ENCODE measurements at regions not wholly inside any gene's neighbourhood (a gene's known extent, or its start where the extent isn't known, plus 50 kb on each side); places are given as distances from the start of the nearest gene placed in this dataset.

DNA sequence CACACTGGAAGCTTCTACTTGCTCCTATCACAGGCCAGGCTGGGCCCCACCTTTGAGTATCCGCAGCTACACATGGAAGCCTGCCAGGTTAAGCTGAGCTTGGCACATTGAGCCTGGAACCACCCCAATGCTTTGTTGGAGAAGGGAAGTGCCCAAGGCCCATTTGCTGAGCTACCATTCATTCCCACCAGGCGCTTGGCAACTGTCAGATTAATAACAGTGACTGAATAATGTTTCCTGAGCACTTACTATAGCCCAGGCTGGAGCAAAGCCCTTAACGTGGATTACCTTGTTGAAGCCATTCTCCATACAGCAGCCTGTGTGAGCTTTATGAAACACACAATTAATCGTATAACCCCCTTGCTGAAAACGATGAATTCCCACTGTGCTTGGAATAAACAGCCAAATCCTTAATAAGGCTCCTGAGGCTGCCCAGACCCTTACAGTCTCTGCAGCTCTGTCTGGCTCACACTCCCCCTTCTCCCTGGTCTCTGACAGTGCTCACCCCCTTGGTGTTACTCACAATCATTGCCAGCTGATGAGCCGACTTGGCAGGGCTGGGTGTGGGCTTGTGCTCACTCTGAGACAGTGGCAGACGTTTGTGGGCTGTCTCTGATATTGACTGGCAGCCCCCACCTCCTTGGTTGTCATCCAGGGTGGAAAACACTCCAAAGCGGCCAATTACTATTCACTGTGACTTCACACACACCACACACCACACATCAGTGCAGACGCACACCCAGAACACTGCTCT, 357.1 kb downstream of the MAFB start:
- DNase-seq (ENCODE audit: low read depth in 1 of 2, low spot score in 2 of 2): no peak

DNA sequence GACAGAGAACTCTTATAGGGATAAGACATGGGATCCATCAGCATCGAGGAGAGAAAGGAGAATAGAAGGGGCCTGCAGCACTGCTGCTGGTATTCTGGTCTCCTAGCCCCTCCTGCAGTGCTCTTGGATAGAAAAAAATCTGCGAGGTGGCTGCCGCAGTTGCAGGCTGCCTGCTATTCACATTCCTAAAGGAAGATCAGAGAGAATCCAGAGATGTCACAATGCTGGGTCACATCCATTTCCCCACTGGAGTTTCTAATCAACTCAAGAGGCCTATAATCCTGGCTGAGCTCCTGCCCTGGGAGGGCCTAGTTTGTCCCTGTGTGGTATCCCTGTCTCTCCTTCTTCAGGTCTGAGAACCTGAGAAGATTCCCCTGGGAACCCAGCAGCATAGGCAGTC, 357.8 kb downstream of the MAFB start:
- Histone ChIP-seq H3K27ac (no peak overlapping the region), H3K4me3 (no peak overlapping the region), H3K4me1 (replicated peaks) (no peaks in the 10 kb centered on the region), H3K27me3 (replicated peaks) (no peaks in the 10 kb centered on the region), H3K9me3 (replicated peaks) (no peaks in the 10 kb centered on the region), H3K36me3 (no peaks in the 10 kb centered on the region)
- no peak for DNase-seq (ENCODE audit: low read depth in 1 of 2, low spot score in 2 of 2)

More for the DNA sequence above, 357.1 kb downstream of the MAFB start:
- Histone ChIP-seq H3K4me3 (no peak overlapping the region), H3K36me3 (no peaks in the 10 kb centered on the region), H3K9me3 (replicated peaks) (no peaks in the 10 kb centered on the region), H3K27me3 (replicated peaks) (no peaks in the 10 kb centered on the region), H3K4me1 (replicated peaks) (no peaks in the 10 kb centered on the region), H3K27ac (no peak overlapping the region)

DNA sequence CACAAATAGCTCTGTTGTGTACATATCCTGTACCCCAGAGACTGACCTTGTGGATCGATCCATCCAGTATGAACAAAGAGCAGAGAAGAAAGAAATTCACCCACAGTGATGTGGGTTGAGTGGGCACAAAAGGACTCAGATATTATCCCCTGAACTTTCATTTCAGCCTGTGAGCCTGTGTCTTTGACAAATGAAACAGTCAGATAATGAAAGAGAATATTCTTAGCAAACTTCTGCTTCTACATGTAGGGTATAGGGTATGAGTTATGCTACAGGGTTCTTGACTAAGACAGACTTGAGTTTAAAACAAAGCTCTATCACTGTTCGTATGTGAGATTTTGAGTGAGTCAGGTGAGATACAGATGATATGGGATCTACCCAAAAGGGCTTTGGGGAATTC, 359.7 kb downstream of the MAFB start:
- H3K9me3 ChIP-seq (replicated peaks): no peaks in the 10 kb centered on the region
- H3K27me3 ChIP-seq (replicated peaks): no peaks in the 10 kb centered on the region
- no peaks in the 10 kb centered on the region for H3K36me3 ChIP-seq
- H3K27ac ChIP-seq: no peak overlapping the region
- no peak for DNase-seq (ENCODE audit: low read depth in 1 of 2, low spot score in 2 of 2)
- H3K4me1 ChIP-seq (replicated peaks): no peaks in the 10 kb centered on the region
- no peak overlapping the region for H3K4me3 ChIP-seq

DNA sequence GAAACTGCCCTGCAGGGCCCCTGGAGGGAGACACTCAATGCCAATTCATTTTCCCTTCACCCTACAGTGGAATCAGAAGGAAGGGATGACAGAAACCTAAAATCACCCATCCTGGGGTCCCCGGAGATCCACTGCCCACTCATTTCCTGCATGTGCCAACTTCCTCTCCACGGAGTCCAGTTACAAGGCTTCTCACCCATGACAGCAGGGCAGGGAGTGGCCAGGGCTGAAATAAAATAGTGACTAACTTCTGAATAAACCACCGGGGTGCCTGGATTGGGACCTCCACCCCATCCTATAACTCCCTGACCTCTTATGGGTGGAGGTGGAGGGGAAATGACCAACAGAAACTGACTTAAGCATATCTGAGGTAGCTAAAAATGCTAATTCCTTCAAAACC, 362.3 kb downstream of the MAFB start:
- no peaks in the 10 kb centered on the region for H3K27me3 ChIP-seq (replicated peaks)
- no peak overlapping the region for H3K4me3 ChIP-seq
- no peaks in the 10 kb centered on the region for H3K36me3 ChIP-seq
- H3K27ac ChIP-seq: no peak overlapping the region
- no peak for DNase-seq (ENCODE audit: low read depth in 1 of 2, low spot score in 2 of 2)
- H3K9me3 ChIP-seq (replicated peaks): no peaks in the 10 kb centered on the region
- no peaks in the 10 kb centered on the region for H3K4me1 ChIP-seq (replicated peaks)

DNA sequence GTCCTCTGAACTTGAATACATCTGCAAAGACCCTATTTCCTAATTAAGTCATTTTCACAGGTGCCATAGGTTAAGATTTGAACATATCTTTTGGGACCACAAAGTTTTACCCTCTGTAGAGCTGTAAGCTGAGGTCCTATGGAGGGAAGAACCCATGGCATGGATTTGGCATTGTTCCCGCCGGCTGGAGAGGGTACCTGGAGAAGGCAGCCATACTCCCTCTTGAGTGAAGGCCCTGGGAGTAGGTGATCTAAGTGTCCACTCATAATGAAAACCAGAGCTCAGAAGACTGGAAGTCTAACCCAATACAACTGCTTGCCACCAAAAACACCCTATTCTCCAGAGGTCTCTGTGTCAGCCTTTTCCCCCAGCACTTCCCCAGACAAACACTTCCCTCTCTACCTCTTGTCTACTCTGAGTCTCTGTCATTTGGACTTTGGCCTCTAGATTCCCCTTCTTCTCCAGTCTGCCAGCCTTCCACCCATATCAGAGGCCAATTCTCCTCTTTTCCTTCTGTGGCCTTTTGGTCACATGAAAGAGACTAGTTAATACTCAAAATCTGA, 363.9 kb downstream of the MAFB start:
- Histone ChIP-seq H3K9me3 (replicated peaks) (no peaks in the 10 kb centered on the region), H3K4me1 (replicated peaks) (no peaks in the 10 kb centered on the region), H3K27me3 (replicated peaks) (no peaks in the 10 kb centered on the region), H3K27ac (no peak overlapping the region), H3K4me3 (no peak overlapping the region), H3K36me3 (no peaks in the 10 kb centered on the region)
- no peak for DNase-seq (ENCODE audit: low read depth in 1 of 2, low spot score in 2 of 2)

DNA sequence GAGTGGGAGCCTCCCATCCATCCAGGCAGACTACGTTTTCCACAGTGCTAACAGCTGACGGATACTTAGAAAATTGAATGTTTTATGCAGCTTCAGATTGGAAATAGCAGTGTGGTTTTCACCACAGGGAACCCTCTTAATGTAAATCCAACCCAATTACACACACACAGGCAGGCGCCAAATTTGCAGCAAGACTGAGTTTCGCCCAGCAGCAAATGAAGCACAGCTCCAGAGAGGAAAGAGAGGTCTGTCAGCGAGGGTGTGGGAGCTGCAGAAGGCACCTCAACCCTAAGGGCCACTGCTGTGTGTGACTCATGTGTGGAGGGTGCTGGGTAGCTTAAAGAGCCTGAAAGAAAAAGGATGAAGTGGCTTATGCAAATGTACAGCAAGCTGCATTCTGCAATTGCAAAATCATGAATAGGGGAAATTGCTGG, 365.7 kb downstream of the MAFB start:
- Histone ChIP-seq H3K4me3 (no peak overlapping the region), H3K27ac (no peak overlapping the region), H3K27me3 (replicated peaks) (no peaks in the 10 kb centered on the region), H3K9me3 (replicated peaks) (no peaks in the 10 kb centered on the region), H3K4me1 (replicated peaks) (no peaks in the 10 kb centered on the region), H3K36me3 (no peaks in the 10 kb centered on the region)
- no peak for DNase-seq (ENCODE audit: low read depth in 1 of 2, low spot score in 2 of 2)

DNA sequence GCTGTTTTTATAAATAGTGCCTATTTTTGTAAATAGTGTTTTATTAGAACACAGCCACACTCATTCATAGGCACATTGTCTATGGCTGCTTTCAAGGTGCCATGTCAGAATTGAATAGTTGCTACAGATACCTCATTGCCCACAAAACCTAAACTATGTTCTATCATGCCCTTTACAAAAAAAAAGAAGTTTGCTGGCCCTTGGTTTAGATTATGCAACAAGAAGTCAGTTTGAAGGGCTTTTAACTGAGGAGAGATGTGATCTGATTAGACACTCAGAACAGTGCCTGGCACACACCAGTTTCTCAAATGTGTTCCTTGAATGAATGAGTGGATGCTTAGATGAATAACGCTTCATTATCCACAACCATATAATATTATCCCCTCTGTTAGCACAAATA, 366.1 kb downstream of the MAFB start:
- Histone ChIP-seq H3K36me3 (no peaks in the 10 kb centered on the region), H3K9me3 (replicated peaks) (no peaks in the 10 kb centered on the region), H3K4me1 (replicated peaks) (no peaks in the 10 kb centered on the region), H3K4me3 (no peak overlapping the region), H3K27ac (no peak overlapping the region), H3K27me3 (replicated peaks) (no peaks in the 10 kb centered on the region)
- no peak for DNase-seq (ENCODE audit: low read depth in 1 of 2, low spot score in 2 of 2)

DNA sequence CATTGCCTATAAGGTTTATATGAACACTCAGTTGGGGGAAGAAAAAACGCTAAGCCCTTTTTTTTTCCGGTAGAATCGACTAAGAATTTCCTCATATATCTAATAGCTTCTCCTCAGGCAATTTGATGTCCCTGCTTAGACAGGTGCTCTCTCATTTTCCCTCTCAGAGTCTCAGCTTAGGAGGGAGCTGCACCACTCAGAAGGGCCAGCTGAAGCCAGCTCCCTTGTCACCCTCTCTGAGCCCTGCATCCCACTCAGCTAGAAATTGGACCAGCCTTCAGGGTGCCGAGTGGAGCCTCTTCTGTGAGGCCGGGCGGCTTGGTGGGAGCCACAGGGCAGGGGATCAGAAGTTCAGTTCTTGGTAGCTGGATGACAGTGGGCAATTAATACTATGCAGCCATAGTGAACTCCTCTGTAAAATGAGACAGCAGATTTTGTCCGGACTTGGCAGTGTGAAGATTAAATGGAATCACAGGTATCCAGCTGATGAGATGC, 368.5 kb downstream of the MAFB start:
- Histone ChIP-seq H3K4me3 (no peak overlapping the region), H3K27ac (no peak overlapping the region), H3K4me1 (replicated peaks) (peaks cover 10% of the 10 kb centered on the region), H3K9me3 (replicated peaks) (no peaks in the 10 kb centered on the region), H3K27me3 (replicated peaks) (no peaks in the 10 kb centered on the region), H3K36me3 (no peaks in the 10 kb centered on the region)
- no peak for DNase-seq (ENCODE audit: low read depth in 1 of 2, low spot score in 2 of 2)

DNA sequence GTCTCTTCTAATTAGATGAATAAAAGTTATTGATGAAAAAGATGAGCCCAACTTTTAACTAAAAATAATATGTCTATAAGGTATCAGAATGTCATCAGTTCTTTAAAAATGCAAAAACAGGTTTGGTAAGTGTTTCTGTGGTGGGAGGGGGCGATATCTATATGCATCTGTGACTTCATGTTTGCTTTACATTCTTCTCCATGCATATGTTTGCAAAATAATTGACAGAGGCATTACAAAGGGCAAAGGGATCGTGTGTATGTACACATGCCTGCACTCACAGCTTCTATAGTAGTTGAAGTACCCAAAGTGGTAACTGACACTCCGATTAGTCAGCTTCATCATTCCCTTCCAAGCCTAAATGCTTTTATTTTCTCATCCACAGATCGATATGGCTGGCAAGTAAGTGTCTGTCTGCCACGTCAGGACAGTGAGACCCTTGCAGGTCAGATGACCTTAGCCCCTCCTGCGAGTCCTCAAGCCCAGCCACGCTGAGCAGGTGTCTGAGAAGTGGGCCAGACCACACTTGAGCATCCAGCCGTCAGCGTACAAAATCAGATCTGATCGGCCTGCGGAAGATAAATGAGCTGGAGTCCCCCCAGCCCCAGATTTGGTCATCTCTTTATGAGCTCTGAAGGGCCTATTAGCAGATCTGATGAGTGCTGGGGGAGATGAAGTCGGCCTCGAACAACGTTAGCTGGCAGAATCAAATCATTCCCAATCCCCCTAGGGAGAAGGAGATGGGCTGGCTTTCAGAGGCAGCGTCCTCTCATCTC, 369.1 kb downstream of the MAFB start:
- Histone ChIP-seq H3K27ac (no peak overlapping the region), H3K4me3 (no peak overlapping the region), H3K36me3 (no peaks in the 10 kb centered on the region), H3K9me3 (replicated peaks) (no peaks in the 10 kb centered on the region), H3K27me3 (replicated peaks) (no peaks in the 10 kb centered on the region), H3K4me1 (replicated peaks) (peaks cover 10% of the 10 kb centered on the region)
- no peak for DNase-seq (ENCODE audit: low read depth in 1 of 2, low spot score in 2 of 2)

DNA sequence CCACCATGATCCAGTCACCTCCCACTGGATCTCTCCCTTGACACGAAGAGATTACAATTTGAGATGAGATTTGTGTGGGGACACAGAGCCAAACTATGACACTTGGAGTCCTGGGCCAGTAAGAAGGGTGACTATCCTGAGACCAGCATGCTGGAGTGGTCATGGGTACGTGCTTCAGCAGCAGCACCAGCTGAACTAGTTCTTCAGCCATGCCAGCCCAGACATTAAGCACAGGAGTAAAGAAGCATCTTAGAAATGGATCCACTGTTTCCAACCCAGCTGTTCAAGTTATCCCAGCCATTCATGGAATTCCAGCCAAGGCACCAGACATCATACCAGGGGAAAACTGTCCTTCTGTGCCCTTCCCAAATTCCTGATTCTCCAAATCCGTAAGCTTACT, 370.0 kb downstream of the MAFB start:
- no peak overlapping the region for H3K4me3 ChIP-seq
- no peak for DNase-seq (ENCODE audit: low read depth in 1 of 2, low spot score in 2 of 2)
- H3K9me3 ChIP-seq (replicated peaks): no peaks in the 10 kb centered on the region
- no peak overlapping the region for H3K27ac ChIP-seq
- H3K36me3 ChIP-seq: no peaks in the 10 kb centered on the region
- H3K27me3 ChIP-seq (replicated peaks): no peaks in the 10 kb centered on the region
- H3K4me1 ChIP-seq (replicated peaks): peaks cover 10% of the 10 kb centered on the region

DNA sequence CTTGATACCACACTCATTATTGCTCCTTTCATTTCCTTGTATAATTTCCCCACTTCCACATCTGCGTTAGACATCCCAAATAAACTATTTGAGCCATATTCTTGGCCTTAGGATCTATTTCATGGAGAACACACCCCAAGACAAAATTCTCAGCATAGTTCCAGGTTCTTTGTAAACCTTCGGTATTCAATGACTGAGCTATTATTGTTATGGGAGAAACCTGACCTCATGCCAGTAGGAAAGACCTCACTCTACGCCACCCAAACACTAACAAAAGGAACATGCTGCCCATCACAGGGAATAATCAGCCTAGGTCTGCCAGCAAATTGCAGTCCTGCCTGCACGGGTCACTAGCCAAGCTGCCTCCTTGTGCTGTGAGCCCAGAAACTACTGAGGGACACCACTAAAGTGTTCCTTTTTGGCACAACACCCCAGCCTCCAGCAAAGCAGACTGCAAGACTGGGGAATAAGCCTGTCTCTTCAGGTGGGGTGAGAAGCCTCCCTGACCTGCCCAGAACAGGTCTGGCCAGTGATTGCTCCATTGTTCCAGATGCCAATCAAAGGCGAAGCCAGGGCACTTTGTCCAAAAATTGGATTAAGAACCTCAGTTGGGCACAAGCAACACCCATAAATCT, 371.8 kb downstream of the MAFB start:
- H3K27me3 ChIP-seq (replicated peaks): no peaks in the 10 kb centered on the region
- H3K9me3 ChIP-seq (replicated peaks): no peaks in the 10 kb centered on the region
- H3K4me1 ChIP-seq (replicated peaks): peaks cover 10% of the 10 kb centered on the region
- DNase-seq (ENCODE audit: low read depth in 1 of 2, low spot score in 2 of 2): peak in 1 of 2 experiments; percentile 25
- H3K4me3 ChIP-seq: no peak overlapping the region
- no peaks in the 10 kb centered on the region for H3K36me3 ChIP-seq
- no peak overlapping the region for H3K27ac ChIP-seq

DNA sequence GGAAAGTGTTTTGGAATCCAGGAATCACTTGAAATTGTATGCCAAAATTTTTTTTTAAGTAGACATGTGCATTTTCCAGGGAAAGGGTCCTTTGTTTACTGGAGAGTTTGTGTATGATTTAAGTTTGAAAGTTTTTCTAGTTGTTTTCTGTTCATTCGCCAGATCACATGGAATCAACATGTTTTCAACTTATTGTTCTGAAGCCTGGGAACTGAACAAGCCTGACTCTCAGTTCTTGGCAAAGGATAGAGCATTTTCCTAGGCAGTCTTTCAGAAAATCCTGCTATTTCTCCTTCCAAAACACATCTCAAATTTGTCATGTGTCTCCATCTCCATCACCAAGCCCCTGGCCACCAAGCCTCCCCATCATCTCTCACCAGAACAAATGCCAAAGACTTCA, 374.8 kb downstream of the MAFB start:
- no peak for DNase-seq (ENCODE audit: low read depth in 1 of 2, low spot score in 2 of 2)
- Histone ChIP-seq H3K4me3 (no peak overlapping the region), H3K9me3 (replicated peaks) (no peaks in the 10 kb centered on the region), H3K27ac (no peak overlapping the region), H3K4me1 (replicated peaks) (peaks cover 23% of the 10 kb centered on the region), H3K36me3 (no peaks in the 10 kb centered on the region), H3K27me3 (replicated peaks) (no peaks in the 10 kb centered on the region)

DNA sequence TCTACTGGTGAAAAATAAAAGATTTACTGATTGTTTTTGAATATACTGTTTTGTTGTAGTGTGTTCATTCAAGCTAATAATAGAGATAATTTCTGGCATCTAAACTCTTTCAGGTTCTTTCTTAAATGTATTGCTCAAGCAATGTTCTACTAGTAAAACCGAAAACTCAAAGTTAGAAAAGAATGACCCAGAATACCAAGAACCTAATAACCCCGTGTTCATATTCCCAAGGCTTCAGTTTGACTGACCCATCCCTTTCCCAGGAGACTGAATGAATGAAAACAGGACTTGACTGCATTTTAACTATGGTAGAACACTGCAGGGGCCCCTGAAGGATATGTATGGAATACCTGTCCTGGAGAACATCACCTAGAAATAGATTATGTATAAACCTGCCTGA, 375.3 kb downstream of the MAFB start:
- Histone ChIP-seq H3K4me1 (replicated peaks) (peaks cover 28% of the 10 kb centered on the region), H3K9me3 (replicated peaks) (no peaks in the 10 kb centered on the region), H3K36me3 (no peaks in the 10 kb centered on the region), H3K27ac (no peak overlapping the region), H3K4me3 (no peak overlapping the region), H3K27me3 (replicated peaks) (no peaks in the 10 kb centered on the region)
- no peak for DNase-seq (ENCODE audit: low read depth in 1 of 2, low spot score in 2 of 2)

DNA sequence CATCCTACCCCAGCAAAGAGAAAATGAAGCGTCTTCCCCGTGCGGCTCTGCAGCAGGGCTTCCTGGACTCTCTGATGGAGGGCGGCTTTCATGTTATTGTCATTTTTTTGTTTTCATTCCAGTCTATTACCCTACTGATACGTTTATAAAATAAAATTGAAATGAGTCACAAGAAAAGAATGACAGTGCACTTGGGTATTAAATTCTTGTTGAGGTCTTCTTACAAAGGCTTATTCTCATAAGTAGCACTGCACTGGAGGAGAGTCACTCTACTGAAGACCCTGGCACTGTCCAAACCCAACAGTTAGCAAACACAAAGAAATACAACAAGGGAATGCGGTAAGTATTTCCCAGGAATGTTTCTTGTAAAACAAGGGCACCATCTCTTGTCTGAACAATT, 379.3 kb downstream of the MAFB start:
- Histone ChIP-seq H3K36me3 (no peaks in the 10 kb centered on the region), H3K4me1 (replicated peaks) (peaks cover 43% of the 10 kb centered on the region), H3K27me3 (replicated peaks) (no peaks in the 10 kb centered on the region), H3K4me3 (peak overlapping the region; percentile 6; the same call in 1 of the 2 replicates), H3K27ac (peak overlapping the region; percentile 85), H3K9me3 (replicated peaks) (no peaks in the 10 kb centered on the region)
- DNase-seq (ENCODE audit: low read depth in 1 of 2, low spot score in 2 of 2): peak; percentile 68 to 92
